Caco-2 (cell line): ENCODE measurements at regions not wholly inside any gene's neighbourhood (a gene's known extent, or its start where the extent isn't known, plus 50 kb on each side); places are given as distances from the start of the nearest gene placed in this dataset.
"Not testable (repeated sequence)": the region's sequence is repeated elsewhere in the genome, so short reads cannot be mapped to it uniquely, and the experiment has no call there.

Source experiments
- BruUV-seq: library from RNA; stranded (reverse); fragments of 400-500 nt; replicated peaks from 2 replicates; lab custom pipeline; 2021; lab: Mats Ljungman, UMichigan
- CTCF ChIA-PET: fragments of 300-600 bp; sonication (Branson Sonifier 250); formaldehyde crosslinking; loops from one replicate; lab custom pipeline; 2022; ENCODE audit warnings: antibody characterized with exemption; lab: Charles Lee
- POLR2A ChIA-PET: fragments of 300-600 bp; sonication (Branson Sonifier 250); formaldehyde crosslinking; loops from one replicate; lab custom pipeline; 2022; ENCODE audit warnings: antibody characterized with exemption; lab: Charles Lee
- DNase-seq, 2 experiments: peaks; one replicate each; pipeline versions ENCODE4 v3.0.0 to v3.0.0-alpha.2; 2020 to 2022
- H3K27me3 ChIP-seq: replicated peaks from 2 replicates; pipeline ENCODE4 v1.6.0; 2011; ENCODE audit warnings: low read length; ENCODE audit not compliant: control insufficient read depth, insufficient read depth
- H3K36me3 ChIP-seq: 2 replicates; pipeline ENCODE4 v1.5.1; 2011; ENCODE audit warnings: low read length; ENCODE audit not compliant: control insufficient read depth, insufficient read depth
- H3K4me1 ChIP-seq: fragments of 250-450 bp; sonication (Bioruptor Pico); 2 replicates; pipeline ENCODE4 v1.5.1; 2020; ENCODE audit warnings: mild to moderate bottlenecking
- H3K4me3 ChIP-seq: 2 replicates; pipeline ENCODE4 v1.5.1; 2011; ENCODE audit warnings: low read depth, mild to moderate bottlenecking, control low read depth, low read length
- H3K9me3 ChIP-seq: fragments of 250-450 bp; sonication (Bioruptor Pico); 2 replicates; pipeline ENCODE4 v1.5.1; 2020; ENCODE audit warnings: mild to moderate bottlenecking, moderate library complexity
- H3K27ac Mint-ChIP-seq: one replicate; pipeline ENCODE4 v1.8.0; 2022; ENCODE audit warnings: mixed read lengths; ENCODE audit not compliant: unreplicated experiment
- H3K27me3 Mint-ChIP-seq: one replicate; pipeline ENCODE4 v1.8.0; 2022; ENCODE audit warnings: mixed read lengths; ENCODE audit not compliant: insufficient read depth, unreplicated experiment
- H3K36me3 Mint-ChIP-seq: one replicate; pipeline ENCODE4 v1.8.0; 2022; ENCODE audit warnings: mild to moderate bottlenecking, mixed read lengths; ENCODE audit not compliant: insufficient read depth, unreplicated experiment
- H3K4me1 Mint-ChIP-seq: one replicate; pipeline ENCODE4 v1.8.0; 2022; ENCODE audit warnings: low read depth, mixed read lengths; ENCODE audit not compliant: unreplicated experiment
- H3K4me3 Mint-ChIP-seq: one replicate; pipeline ENCODE4 v1.8.0; 2022; ENCODE audit warnings: mild to moderate bottlenecking, moderate library complexity, mixed read lengths; ENCODE audit not compliant: unreplicated experiment
- H3K9me3 Mint-ChIP-seq: one replicate; pipeline ENCODE4 v1.8.0; 2022; ENCODE audit warnings: mixed read lengths; ENCODE audit not compliant: unreplicated experiment
- CTCF ChIP-seq, 2 experiments: fragments of 200-600 bp in 1 of 2; IDR thresholded peaks; 1 replicate in 1 of 2; 2 replicates in 1 of 2; pipeline versions ENCODE4 v1.5.1 to v1.8.0; 2011 to 2022; ENCODE audit warnings: antibody characterized with exemption in 1 of 2, control low read depth in 1 of 2, inconsistent platforms in 1 of 2, low read depth in 1 of 2, low read length in 1 of 2, mild to moderate bottlenecking in 1 of 2, moderate library complexity in 1 of 2; ENCODE audit not compliant: insufficient read depth in 1 of 2, severe bottlenecking in 1 of 2, unreplicated experiment in 1 of 2
- intact Hi-C: fragments of 100-400 bp; cut with micrococcal nuclease; formaldehyde crosslinking; loops from one replicate; pipeline ENCODE4 v1.10.0; 2022; ENCODE audit not compliant: unreplicated experiment

- no peak for TF ChIP-seq CTCF (IDR thresholded peaks at IDR 0.05; ENCODE audit: insufficient read depth in 1 of 2, low read depth in 1 of 2, low read length in 1 of 2, severe bottlenecking in 1 of 2, unreplicated experiment in 1 of 2)
- Mint-ChIP-seq H3K27ac (no peak overlapping the region), H3K4me3 (no peak overlapping the region), H3K9me3 (peaks cover 22% of the 10 kb centered on the region), H3K27me3 (no peaks in the 10 kb centered on the region), H3K36me3 (no peaks in the 10 kb centered on the region), H3K4me1 (no peaks in the 10 kb centered on the region)
- Histone ChIP-seq H3K27me3 (no peaks in the 10 kb centered on the region; the same call in 1 of the 2 replicates), H3K4me3 (no peak overlapping the region), H3K36me3 (no peaks in the 10 kb centered on the region), H3K4me1 (no peaks in the 10 kb centered on the region), H3K9me3 (peaks cover 4% of the 10 kb centered on the region)
- DNase-seq: no peak
- ChIA-PET CTCF (no interaction called here), POLR2A (no interaction called here)
- intact Hi-C loops: no loop called here
- no TSS peak for BruUV-seq
Measured at GRCh38 chr15:60280259-60280658, 117.5 kb downstream of the ANXA2 start.

- Histone ChIP-seq H3K27me3 (no peaks in the 10 kb centered on the region), H3K9me3 (no peaks in the 10 kb centered on the region), H3K4me3 (no peak overlapping the region), H3K36me3 (no peaks in the 10 kb centered on the region), H3K4me1 (no peaks in the 10 kb centered on the region)
- no peak overlapping the region for H3K4me3 Mint-ChIP-seq
- H3K36me3 Mint-ChIP-seq: no peaks in the 10 kb centered on the region
- BruUV-seq: no TSS peak
- H3K9me3 Mint-ChIP-seq: no peaks in the 10 kb centered on the region
- DNase-seq: no peak
- intact Hi-C loops: no loop called here
- H3K4me1 Mint-ChIP-seq: no peaks in the 10 kb centered on the region
- H3K27ac Mint-ChIP-seq: no peak overlapping the region
- no peak for TF ChIP-seq CTCF (IDR thresholded peaks at IDR 0.05; ENCODE audit: insufficient read depth in 1 of 2, low read depth in 1 of 2, low read length in 1 of 2, severe bottlenecking in 1 of 2, unreplicated experiment in 1 of 2)
- H3K27me3 Mint-ChIP-seq: no peaks in the 10 kb centered on the region
- POLR2A ChIA-PET: no interaction called here
- CTCF ChIA-PET: no interaction called here
Measured at GRCh38 chr15:60283936-60284335, 113.8 kb downstream of the ANXA2 start.

- H3K4me1 Mint-ChIP-seq, H3K4me1 ChIP-seq, BruUV-seq, DNase-seq, H3K36me3 Mint-ChIP-seq, H3K27ac Mint-ChIP-seq, H3K4me3 ChIP-seq, POLR2A ChIA-PET, H3K4me3 Mint-ChIP-seq, CTCF ChIA-PET, H3K36me3 ChIP-seq, H3K27me3 ChIP-seq, H3K9me3 ChIP-seq, intact Hi-C loops: not testable (repeated sequence)
- Mint-ChIP-seq H3K9me3 (peaks cover 26% of the 10 kb centered on the region), H3K27me3 (peaks cover 19% of the 10 kb centered on the region)
Measured at GRCh38 chr15:60295901-60296300, 101.9 kb downstream of the ANXA2 start.

GRCh38 chr15:60297047-60297446 lies 100.7 kb downstream of the ANXA2 start:
- intact Hi-C loops: no loop called here
- peaks cover 26% of the 10 kb centered on the region for H3K9me3 Mint-ChIP-seq
- CTCF ChIA-PET: no interaction called here
- no peak overlapping the region for H3K4me3 Mint-ChIP-seq
- TF ChIP-seq CTCF (IDR thresholded peaks at IDR 0.05; ENCODE audit: insufficient read depth in 1 of 2, low read depth in 1 of 2, low read length in 1 of 2, severe bottlenecking in 1 of 2, unreplicated experiment in 1 of 2): no peak
- Histone ChIP-seq H3K4me1 (no peaks in the 10 kb centered on the region), H3K9me3 (peaks cover 7% of the 10 kb centered on the region), H3K36me3 (no peaks in the 10 kb centered on the region), H3K4me3 (no peak overlapping the region), H3K27me3 (no peaks in the 10 kb centered on the region)
- no peaks in the 10 kb centered on the region for H3K4me1 Mint-ChIP-seq
- POLR2A ChIA-PET: no interaction called here
- no peaks in the 10 kb centered on the region for H3K36me3 Mint-ChIP-seq
- no peak overlapping the region for H3K27ac Mint-ChIP-seq
- no TSS peak for BruUV-seq
- H3K27me3 Mint-ChIP-seq: peaks cover 16% of the 10 kb centered on the region
- no peak for DNase-seq
